ENCODE measurements at regions not wholly inside any gene's neighbourhood (a gene's known extent, or its start where the extent isn't known, plus 50 kb on each side); places are given as distances from the start of the nearest gene placed in this dataset.

GRCh38 chr18:1710114-1710513, 805.4 kb downstream of the ADCYAP1 start:
- TF ChIP-seq EZH2 (IDR thresholded peaks at IDR 0.05; ENCODE audit: insufficient read depth, poor library complexity, severe bottlenecking) (no peak), EZH2phosphoT487 (IDR thresholded peaks at IDR 0.05; ENCODE audit: insufficient read depth, low read depth) (no peak)
